ENCODE measurements at regions not wholly inside any gene's neighbourhood (a gene's known extent, or its start where the extent isn't known, plus 50 kb on each side); places are given as distances from the start of the nearest gene placed in this dataset.

DNA sequence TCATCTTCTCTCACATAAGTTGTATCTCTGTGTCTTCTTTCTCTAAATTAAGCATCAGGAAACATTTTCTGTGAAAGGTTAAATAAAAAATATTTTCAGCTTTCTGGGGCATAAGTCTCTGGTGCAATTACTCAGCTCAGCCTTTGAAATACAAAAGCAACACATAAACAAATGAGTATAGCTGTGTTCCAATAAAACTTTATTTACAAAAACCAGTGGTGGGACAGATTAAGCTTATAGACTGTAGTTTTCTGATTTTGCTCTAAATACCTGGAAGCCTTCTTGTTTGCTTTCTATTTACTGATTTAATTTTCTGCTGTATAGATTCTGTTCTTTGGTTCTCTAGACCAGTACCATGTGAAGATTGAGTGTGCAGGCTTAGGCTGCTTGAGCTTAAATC, 655.1 kb downstream of the VRK1 start:
- Histone ChIP-seq H3K4me3 (replicated peaks; ENCODE audit: low read depth, low read length) (no peak overlapping the region), H3K27me3 (replicated peaks; ENCODE audit: control insufficient read depth, insufficient read depth, low read length) (no peaks in the 10 kb centered on the region), H3K36me3 (ENCODE audit: control insufficient read depth, insufficient read depth, low read length) (no peaks in the 10 kb centered on the region)
- TF ChIP-seq, protein P1, sequence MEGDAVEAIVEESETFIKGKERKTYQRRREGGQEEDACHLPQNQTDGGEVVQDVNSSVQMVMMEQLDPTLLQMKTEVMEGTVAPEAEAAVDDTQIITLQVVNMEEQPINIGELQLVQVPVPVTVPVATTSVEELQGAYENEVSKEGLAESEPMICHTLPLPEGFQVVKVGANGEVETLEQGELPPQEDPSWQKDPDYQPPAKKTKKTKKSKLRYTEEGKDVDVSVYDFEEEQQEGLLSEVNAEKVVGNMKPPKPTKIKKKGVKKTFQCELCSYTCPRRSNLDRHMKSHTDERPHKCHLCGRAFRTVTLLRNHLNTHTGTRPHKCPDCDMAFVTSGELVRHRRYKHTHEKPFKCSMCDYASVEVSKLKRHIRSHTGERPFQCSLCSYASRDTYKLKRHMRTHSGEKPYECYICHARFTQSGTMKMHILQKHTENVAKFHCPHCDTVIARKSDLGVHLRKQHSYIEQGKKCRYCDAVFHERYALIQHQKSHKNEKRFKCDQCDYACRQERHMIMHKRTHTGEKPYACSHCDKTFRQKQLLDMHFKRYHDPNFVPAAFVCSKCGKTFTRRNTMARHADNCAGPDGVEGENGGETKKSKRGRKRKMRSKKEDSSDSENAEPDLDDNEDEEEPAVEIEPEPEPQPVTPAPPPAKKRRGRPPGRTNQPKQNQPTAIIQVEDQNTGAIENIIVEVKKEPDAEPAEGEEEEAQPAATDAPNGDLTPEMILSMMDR (IDR thresholded peaks at IDR 0.05; ENCODE audit: insufficient read depth, low read length, poor library complexity, severe bottlenecking) = no peak
- DNase-seq (ENCODE audit: extremely low read depth, insufficient read length) = no peak

DNA sequence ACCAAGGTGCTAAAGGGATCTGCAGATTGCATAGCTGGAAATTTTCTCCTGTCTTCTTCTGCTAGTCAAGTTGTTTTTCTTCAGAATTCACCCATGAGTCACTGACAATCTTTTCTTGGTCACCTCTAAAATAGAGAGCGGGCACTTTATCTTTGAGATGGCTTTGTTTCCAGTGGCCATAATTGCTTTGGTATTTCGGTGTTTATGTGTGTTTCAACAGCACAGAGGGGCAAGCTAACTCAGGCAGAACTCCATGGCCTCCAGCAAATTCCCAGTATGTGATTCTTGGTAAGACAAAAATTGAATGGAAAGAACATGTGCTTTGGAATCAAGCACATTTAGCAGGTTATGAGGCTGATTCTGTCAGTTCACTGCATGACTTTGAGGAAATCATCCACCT, 656.8 kb downstream of the VRK1 start:
- no peak for DNase-seq (ENCODE audit: extremely low read depth, insufficient read length)
- TF ChIP-seq, protein P1 (IDR thresholded peaks at IDR 0.05; ENCODE audit: insufficient read depth, low read length, poor library complexity, severe bottlenecking) = no peak

DNA sequence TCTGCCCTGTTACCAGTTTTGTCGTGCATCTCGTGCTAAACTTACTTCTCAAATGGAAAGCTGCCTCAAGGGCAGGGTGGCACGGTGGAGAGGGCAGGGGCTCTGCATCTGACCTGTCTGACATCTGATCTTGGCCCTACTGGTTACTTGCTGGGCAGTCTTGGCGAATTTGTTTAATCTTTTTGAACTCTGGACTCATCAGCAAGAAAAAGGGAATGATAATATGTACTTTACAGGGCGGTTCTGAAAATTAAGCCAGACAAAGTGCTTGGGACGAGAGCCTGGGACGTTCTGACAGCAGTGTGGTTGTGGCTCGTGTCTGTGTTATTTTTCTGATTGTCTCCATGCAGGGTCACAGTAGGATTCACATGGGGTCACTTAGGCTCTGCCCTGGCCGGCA, 659.3 kb downstream of the VRK1 start:
- TF ChIP-seq, protein P1 (IDR thresholded peaks at IDR 0.05; ENCODE audit: insufficient read depth, low read length, poor library complexity, severe bottlenecking) = no peak
- no peak for DNase-seq (ENCODE audit: extremely low read depth, insufficient read length)
- no peaks in the 10 kb centered on the region for H3K36me3 ChIP-seq (ENCODE audit: control insufficient read depth, insufficient read depth, low read length)
- H3K4me3 ChIP-seq (replicated peaks; ENCODE audit: low read depth, low read length) = no peak overlapping the region
- H3K27me3 ChIP-seq (replicated peaks; ENCODE audit: control insufficient read depth, insufficient read depth, low read length) = no peaks in the 10 kb centered on the region

More for the DNA sequence above, 656.8 kb downstream of the VRK1 start:
- no peaks in the 10 kb centered on the region for H3K27me3 ChIP-seq (replicated peaks; ENCODE audit: control insufficient read depth, insufficient read depth, low read length)
- H3K4me3 ChIP-seq (replicated peaks; ENCODE audit: low read depth, low read length) = no peak overlapping the region
- no peaks in the 10 kb centered on the region for H3K36me3 ChIP-seq (ENCODE audit: control insufficient read depth, insufficient read depth, low read length)

DNA sequence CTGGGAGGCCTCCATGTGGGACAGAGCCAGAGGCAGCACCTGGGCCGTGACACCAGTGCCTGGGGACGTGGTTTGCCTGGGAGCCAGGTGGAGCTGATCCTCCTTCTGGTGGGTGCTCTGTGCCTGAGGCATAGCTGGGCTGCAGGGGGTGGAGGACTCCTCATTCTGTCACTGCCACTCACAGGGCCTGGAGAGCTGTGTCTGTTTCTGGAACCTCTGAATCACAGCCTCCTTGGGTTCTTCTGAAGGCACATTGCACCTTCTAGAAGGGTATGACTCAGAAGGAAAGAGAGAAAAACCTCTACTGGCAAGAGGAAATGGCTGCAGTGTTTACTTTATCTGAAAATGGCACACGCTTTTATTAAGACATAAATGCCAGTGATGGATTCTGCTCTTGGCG, 659.8 kb downstream of the VRK1 start:
- TF ChIP-seq, protein P1 (IDR thresholded peaks at IDR 0.05; ENCODE audit: insufficient read depth, low read length, poor library complexity, severe bottlenecking) = no peak
- Histone ChIP-seq H3K27me3 (replicated peaks; ENCODE audit: control insufficient read depth, insufficient read depth, low read length) (no peaks in the 10 kb centered on the region), H3K4me3 (replicated peaks; ENCODE audit: low read depth, low read length) (no peak overlapping the region), H3K36me3 (ENCODE audit: control insufficient read depth, insufficient read depth, low read length) (no peaks in the 10 kb centered on the region)
- DNase-seq (ENCODE audit: extremely low read depth, insufficient read length) = peak; percentile 37

DNA sequence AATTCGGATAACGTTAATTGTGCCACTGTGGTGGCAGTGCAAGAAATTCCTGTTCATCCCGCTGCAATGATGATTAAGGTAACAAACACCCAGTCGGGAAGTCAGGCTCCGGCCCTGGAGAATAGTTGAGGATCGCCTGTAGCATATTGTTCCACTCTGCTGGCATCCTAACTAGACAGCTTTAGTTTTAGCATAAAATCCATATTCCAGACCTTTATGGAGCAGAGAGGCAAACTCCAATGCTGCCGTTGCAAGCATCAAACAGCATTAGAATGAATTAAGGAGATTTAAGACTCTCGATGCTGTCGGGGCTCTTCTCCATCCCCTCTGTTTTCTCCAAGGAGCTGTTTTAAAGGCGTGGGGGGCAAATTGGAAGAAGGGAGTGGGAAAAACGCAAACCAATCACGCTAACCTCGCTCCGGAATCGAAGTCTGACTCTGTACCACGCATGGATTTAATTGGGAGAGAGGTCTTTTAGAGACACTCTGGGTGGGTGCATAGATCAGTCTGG, 660.4 kb downstream of the VRK1 start:
- Histone ChIP-seq H3K27me3 (replicated peaks; ENCODE audit: control insufficient read depth, insufficient read depth, low read length) (no peaks in the 10 kb centered on the region), H3K4me3 (replicated peaks; ENCODE audit: low read depth, low read length) (no peak overlapping the region), H3K36me3 (ENCODE audit: control insufficient read depth, insufficient read depth, low read length) (no peaks in the 10 kb centered on the region)
- DNase-seq (ENCODE audit: extremely low read depth, insufficient read length) = no peak
- TF ChIP-seq, protein P1 (IDR thresholded peaks at IDR 0.05; ENCODE audit: insufficient read depth, low read length, poor library complexity, severe bottlenecking) = no peak

DNA sequence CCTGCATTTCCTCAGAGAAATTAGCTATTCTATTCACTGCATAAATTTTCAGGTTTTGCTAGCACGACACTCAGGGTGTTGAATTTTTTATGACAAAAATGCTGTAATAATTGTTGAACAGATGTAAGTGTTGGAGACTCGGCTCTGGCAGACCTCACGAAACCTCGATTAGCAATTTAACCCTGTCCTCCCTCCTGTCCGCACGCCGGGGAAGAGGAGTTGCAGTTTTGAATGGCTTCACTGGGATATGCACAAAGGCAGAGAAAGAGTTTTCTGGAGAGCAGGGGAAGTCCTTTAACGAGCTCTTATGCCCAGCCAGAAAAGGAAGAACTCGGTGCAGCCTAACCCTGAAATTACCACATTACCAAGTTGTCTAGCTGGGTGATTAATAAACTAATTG, 661.1 kb downstream of the VRK1 start:
- no peak overlapping the region for H3K4me3 ChIP-seq (replicated peaks; ENCODE audit: low read depth, low read length)

More for the DNA sequence above, 661.1 kb downstream of the VRK1 start:
- Histone ChIP-seq H3K27me3 (replicated peaks; ENCODE audit: control insufficient read depth, insufficient read depth, low read length) (no peaks in the 10 kb centered on the region), H3K36me3 (ENCODE audit: control insufficient read depth, insufficient read depth, low read length) (no peaks in the 10 kb centered on the region)
- no peak for DNase-seq (ENCODE audit: extremely low read depth, insufficient read length)
- TF ChIP-seq, protein P1 (IDR thresholded peaks at IDR 0.05; ENCODE audit: insufficient read depth, low read length, poor library complexity, severe bottlenecking) = no peak

Data from GM06990 (cell line).